ENCODE measurements at regions not wholly inside any gene's neighbourhood (a gene's known extent, or its start where the extent isn't known, plus 50 kb on each side); places are given as distances from the start of the nearest gene placed in this dataset.

GRCh38 chr10:62900829-62901571, 84.8 kb upstream of the EGR2 start:
- Histone ChIP-seq H3K79me1 (ENCODE audit: low read length) (no peaks in the 10 kb centered on the region), H3K36me3 (ENCODE audit: control insufficient read depth, insufficient read depth, low read length) (no peaks in the 10 kb centered on the region), H4K8ac (ENCODE audit: low read depth, low read length) (no peak overlapping the region), H2BK15ac (replicated peaks; ENCODE audit: low read depth) (no peak overlapping the region), H3K27ac (ENCODE audit: low read depth, low read length) (no peak overlapping the region), H3K9ac (ENCODE audit: low read length) (no peak overlapping the region), H2AK5ac (ENCODE audit: low read length) (no peak overlapping the region), H3K4ac (ENCODE audit: low read depth, low read length) (no peak overlapping the region), H3K56ac (ENCODE audit: low read length) (no peak overlapping the region), H3K27me3 (ENCODE audit: insufficient read depth, low read length, poor library complexity) (no peaks in the 10 kb centered on the region), H3K18ac (ENCODE audit: low read length) (no peak overlapping the region), H3K4me1 (ENCODE audit: control insufficient read depth, low read depth, low read length) (no peaks in the 10 kb centered on the region), H3K23ac (ENCODE audit: low read length) (no peak overlapping the region), H3K79me2 (ENCODE audit: control insufficient read depth, insufficient read depth, low read length) (no peaks in the 10 kb centered on the region), H2BK5ac (ENCODE audit: low read length) (no peak overlapping the region), H2BK120ac (ENCODE audit: low read depth, low read length) (no peak overlapping the region), H4K5ac (ENCODE audit: low read length) (no peak overlapping the region), H3K4me3 (ENCODE audit: low read length) (no peak overlapping the region), H3K4me2 (ENCODE audit: low read length) (no peak overlapping the region)
- no CpG with 5 or more reads among the region's 4 CpGs for WGBS (ENCODE audit: extremely low coverage, insufficient coverage, low lambda C conversion rate)
- no peak for DNase-seq

- Histone ChIP-seq H3K4ac (ENCODE audit: low read depth, low read length) (no peak overlapping the region), H3K4me2 (ENCODE audit: low read length) (no peak overlapping the region), H4K8ac (ENCODE audit: low read depth, low read length) (no peak overlapping the region), H3K27me3 (ENCODE audit: insufficient read depth, low read length, poor library complexity) (no peaks in the 10 kb centered on the region), H3K9ac (ENCODE audit: low read length) (no peak overlapping the region), H3K4me3 (ENCODE audit: low read length) (no peak overlapping the region), H3K36me3 (ENCODE audit: control insufficient read depth, insufficient read depth, low read length) (no peaks in the 10 kb centered on the region), H2BK120ac (ENCODE audit: low read depth, low read length) (no peak overlapping the region), H3K79me2 (ENCODE audit: control insufficient read depth, insufficient read depth, low read length) (no peaks in the 10 kb centered on the region), H3K79me1 (ENCODE audit: low read length) (no peaks in the 10 kb centered on the region), H2BK5ac (ENCODE audit: low read length) (no peak overlapping the region), H2AK5ac (ENCODE audit: low read length) (no peak overlapping the region), H3K23ac (ENCODE audit: low read length) (no peak overlapping the region), H3K27ac (ENCODE audit: low read depth, low read length) (no peak overlapping the region), H3K56ac (ENCODE audit: low read length) (no peak overlapping the region), H4K5ac (ENCODE audit: low read length) (no peak overlapping the region), H3K18ac (ENCODE audit: low read length) (no peak overlapping the region), H3K4me1 (ENCODE audit: control insufficient read depth, low read depth, low read length) (no peaks in the 10 kb centered on the region), H2BK15ac (replicated peaks; ENCODE audit: low read depth) (no peak overlapping the region)
- no CpG with 5 or more reads among the region's 3 CpGs for WGBS (ENCODE audit: extremely low coverage, insufficient coverage, low lambda C conversion rate)
- no peak for DNase-seq
Measured at GRCh38 chr10:62899311-62899710, 83.1 kb upstream of the EGR2 start.

- H3K56ac ChIP-seq (ENCODE audit: low read length) = no peak overlapping the region
- H3K27ac ChIP-seq (ENCODE audit: low read depth, low read length) = no peak overlapping the region
- no peaks in the 10 kb centered on the region for H3K79me1 ChIP-seq (ENCODE audit: low read length)
- no peak overlapping the region for H2AK5ac ChIP-seq (ENCODE audit: low read length)
- no peak overlapping the region for H3K9ac ChIP-seq (ENCODE audit: low read length)
- no CpG with 5 or more reads among the region's 4 CpGs for WGBS (ENCODE audit: extremely low coverage, insufficient coverage, low lambda C conversion rate)
- no peak overlapping the region for H3K23ac ChIP-seq (ENCODE audit: low read length)
- no peaks in the 10 kb centered on the region for H3K4me1 ChIP-seq (ENCODE audit: control insufficient read depth, low read depth, low read length)
- H3K27me3 ChIP-seq (ENCODE audit: insufficient read depth, low read length, poor library complexity) = no peaks in the 10 kb centered on the region
- H3K4me2 ChIP-seq (ENCODE audit: low read length) = no peak overlapping the region
- no peak overlapping the region for H3K4me3 ChIP-seq (ENCODE audit: low read length)
- no peak overlapping the region for H2BK120ac ChIP-seq (ENCODE audit: low read depth, low read length)
- no peak overlapping the region for H3K18ac ChIP-seq (ENCODE audit: low read length)
- H4K8ac ChIP-seq (ENCODE audit: low read depth, low read length) = no peak overlapping the region
- no peak overlapping the region for H4K5ac ChIP-seq (ENCODE audit: low read length)
- DNase-seq = no peak
- no peaks in the 10 kb centered on the region for H3K36me3 ChIP-seq (ENCODE audit: control insufficient read depth, insufficient read depth, low read length)
- no peak overlapping the region for H2BK5ac ChIP-seq (ENCODE audit: low read length)
- H3K4ac ChIP-seq (ENCODE audit: low read depth, low read length) = no peak overlapping the region
- no peak overlapping the region for H2BK15ac ChIP-seq (replicated peaks; ENCODE audit: low read depth)
- H3K79me2 ChIP-seq (ENCODE audit: control insufficient read depth, insufficient read depth, low read length) = no peaks in the 10 kb centered on the region
Measured at GRCh38 chr10:62895063-62895462, 78.9 kb upstream of the EGR2 start.

- H3K79me2 ChIP-seq (ENCODE audit: control insufficient read depth, insufficient read depth, low read length) = no peaks in the 10 kb centered on the region
- no peaks in the 10 kb centered on the region for H3K79me1 ChIP-seq (ENCODE audit: low read length)
- H2BK120ac ChIP-seq (ENCODE audit: low read depth, low read length) = no peak overlapping the region
- no peaks in the 10 kb centered on the region for H3K4me1 ChIP-seq (ENCODE audit: control insufficient read depth, low read depth, low read length)
- no peak overlapping the region for H2BK5ac ChIP-seq (ENCODE audit: low read length)
- no peak overlapping the region for H3K23ac ChIP-seq (ENCODE audit: low read length)
- no peak overlapping the region for H2AK5ac ChIP-seq (ENCODE audit: low read length)
- H2BK15ac ChIP-seq (replicated peaks; ENCODE audit: low read depth) = no peak overlapping the region
- H3K4ac ChIP-seq (ENCODE audit: low read depth, low read length) = no peak overlapping the region
- H3K18ac ChIP-seq (ENCODE audit: low read length) = no peak overlapping the region
- H3K56ac ChIP-seq (ENCODE audit: low read length) = no peak overlapping the region
- H3K4me2 ChIP-seq (ENCODE audit: low read length) = no peak overlapping the region
- WGBS (ENCODE audit: extremely low coverage, insufficient coverage, low lambda C conversion rate) = no CpG with 5 or more reads among the region's 3 CpGs
- no peak overlapping the region for H3K9ac ChIP-seq (ENCODE audit: low read length)
- DNase-seq = no peak
- H3K36me3 ChIP-seq (ENCODE audit: control insufficient read depth, insufficient read depth, low read length) = no peaks in the 10 kb centered on the region
- no peaks in the 10 kb centered on the region for H3K27me3 ChIP-seq (ENCODE audit: insufficient read depth, low read length, poor library complexity)
- no peak overlapping the region for H3K4me3 ChIP-seq (ENCODE audit: low read length)
- no peak overlapping the region for H4K5ac ChIP-seq (ENCODE audit: low read length)
- no peak overlapping the region for H3K27ac ChIP-seq (ENCODE audit: low read depth, low read length)
- H4K8ac ChIP-seq (ENCODE audit: low read depth, low read length) = no peak overlapping the region
Measured at GRCh38 chr10:62894156-62894555, 78.0 kb upstream of the EGR2 start.

- WGBS (ENCODE audit: extremely low coverage, insufficient coverage, low lambda C conversion rate) = no CpG with 5 or more reads among the region's 1 CpG
- H3K79me2 ChIP-seq (ENCODE audit: control insufficient read depth, insufficient read depth, low read length) = no peaks in the 10 kb centered on the region
- no peak overlapping the region for H2BK15ac ChIP-seq (replicated peaks; ENCODE audit: low read depth)
- H3K4ac ChIP-seq (ENCODE audit: low read depth, low read length) = no peak overlapping the region
- H3K79me1 ChIP-seq (ENCODE audit: low read length) = no peaks in the 10 kb centered on the region
- H3K4me1 ChIP-seq (ENCODE audit: control insufficient read depth, low read depth, low read length) = no peaks in the 10 kb centered on the region
- no peak overlapping the region for H2AK5ac ChIP-seq (ENCODE audit: low read length)
- no peak overlapping the region for H3K4me3 ChIP-seq (ENCODE audit: low read length)
- no peak overlapping the region for H3K18ac ChIP-seq (ENCODE audit: low read length)
- no peak for DNase-seq
- H3K27me3 ChIP-seq (ENCODE audit: insufficient read depth, low read length, poor library complexity) = no peaks in the 10 kb centered on the region
- H2BK5ac ChIP-seq (ENCODE audit: low read length) = no peak overlapping the region
- H3K56ac ChIP-seq (ENCODE audit: low read length) = no peak overlapping the region
- no peak overlapping the region for H2BK120ac ChIP-seq (ENCODE audit: low read depth, low read length)
- no peak overlapping the region for H3K23ac ChIP-seq (ENCODE audit: low read length)
- no peak overlapping the region for H3K27ac ChIP-seq (ENCODE audit: low read depth, low read length)
- no peaks in the 10 kb centered on the region for H3K36me3 ChIP-seq (ENCODE audit: control insufficient read depth, insufficient read depth, low read length)
- H3K9ac ChIP-seq (ENCODE audit: low read length) = no peak overlapping the region
- H3K4me2 ChIP-seq (ENCODE audit: low read length) = no peak overlapping the region
- H4K5ac ChIP-seq (ENCODE audit: low read length) = no peak overlapping the region
- no peak overlapping the region for H4K8ac ChIP-seq (ENCODE audit: low read depth, low read length)
Measured at GRCh38 chr10:62893036-62893435, 76.9 kb upstream of the EGR2 start.

GRCh38 chr10:62890395-62890794, 74.2 kb upstream of the EGR2 start:
- Histone ChIP-seq H3K56ac (ENCODE audit: low read length) (no peak overlapping the region), H3K36me3 (ENCODE audit: control insufficient read depth, insufficient read depth, low read length) (no peaks in the 10 kb centered on the region), H3K4me3 (ENCODE audit: low read length) (no peak overlapping the region), H3K18ac (ENCODE audit: low read length) (no peak overlapping the region), H3K79me2 (ENCODE audit: control insufficient read depth, insufficient read depth, low read length) (no peaks in the 10 kb centered on the region), H3K27ac (ENCODE audit: low read depth, low read length) (no peak overlapping the region), H3K23ac (ENCODE audit: low read length) (no peak overlapping the region), H2BK15ac (replicated peaks; ENCODE audit: low read depth) (no peak overlapping the region), H3K4me2 (ENCODE audit: low read length) (no peak overlapping the region), H3K9ac (ENCODE audit: low read length) (no peak overlapping the region), H2AK5ac (ENCODE audit: low read length) (no peak overlapping the region), H4K5ac (ENCODE audit: low read length) (no peak overlapping the region), H3K4ac (ENCODE audit: low read depth, low read length) (no peak overlapping the region), H2BK5ac (ENCODE audit: low read length) (no peak overlapping the region), H2BK120ac (ENCODE audit: low read depth, low read length) (no peak overlapping the region), H3K79me1 (ENCODE audit: low read length) (no peaks in the 10 kb centered on the region), H3K27me3 (ENCODE audit: insufficient read depth, low read length, poor library complexity) (no peaks in the 10 kb centered on the region), H4K8ac (ENCODE audit: low read depth, low read length) (no peak overlapping the region), H3K4me1 (ENCODE audit: control insufficient read depth, low read depth, low read length) (no peaks in the 10 kb centered on the region)
- peak; percentile 22 for DNase-seq
- no CpG with 5 or more reads among the region's 2 CpGs for WGBS (ENCODE audit: extremely low coverage, insufficient coverage, low lambda C conversion rate)
